K562 (cell line): ENCODE measurements at regions not wholly inside any gene's neighbourhood (a gene's known extent, or its start where the extent isn't known, plus 50 kb on each side); places are given as distances from the start of the nearest gene placed in this dataset.

ENCODE experiments used
- ARID1B ChIP-seq: fragments of 450-650 bp; IDR thresholded peaks from 2 replicates; pipeline ENCODE4 v1.6.1; 2016; ENCODE audit warnings: antibody characterized with exemption, mild to moderate bottlenecking, inconsistent platforms
- BCOR ChIP-seq: fragments of 450-650 bp; IDR thresholded peaks from 2 replicates; pipeline ENCODE4 v1.6.1; 2016
- CBFA2T2 ChIP-seq: fragments of 450-650 bp; conservative IDR thresholded peaks from 2 replicates; pipeline ENCODE4 v1.6.1; 2017; ENCODE audit warnings: mild to moderate bottlenecking
- EP300 ChIP-seq: IDR thresholded peaks from 2 replicates; pipeline ENCODE4 v1.6.1; 2012; ENCODE audit warnings: low read length, improper control_type of control experiment
- ERF ChIP-seq: fragments of 450-650 bp; formaldehyde crosslinking; IDR thresholded peaks from 2 replicates; pipeline ENCODE4 v1.4.0; 2020; ENCODE audit warnings: mild to moderate bottlenecking, mixed read lengths
- HDAC8 ChIP-seq: fragments of 450-650 bp; IDR thresholded peaks from 2 replicates; pipeline ENCODE4 v1.6.1; 2016; ENCODE audit warnings: mild to moderate bottlenecking, missing genetic modification characterization, moderate library complexity, missing compliant biosample characterization
- ILK ChIP-seq: fragments of 450-650 bp; IDR thresholded peaks from 2 replicates; pipeline ENCODE4 v1.6.1; 2016; ENCODE audit warnings: missing genetic modification characterization, low read depth, mild to moderate bottlenecking, missing compliant biosample characterization, moderate library complexity, borderline replicate concordance
- NBN ChIP-seq: fragments of 450-650 bp; IDR thresholded peaks from 2 replicates; pipeline ENCODE4 v1.6.1; 2016; ENCODE audit warnings: low read depth, mild to moderate bottlenecking
- NFIC ChIP-seq: fragments of 450-650 bp; IDR thresholded peaks from 2 replicates; pipeline ENCODE4 v1.6.1; 2017; ENCODE audit warnings: mild to moderate bottlenecking, inconsistent platforms
- PML ChIP-seq: IDR thresholded peaks from 2 replicates; pipeline ENCODE4 v1.6.1; 2012; ENCODE audit warnings: low read length, inconsistent platforms
- PTRF ChIP-seq: fragments of 450-650 bp; IDR thresholded peaks from 2 replicates; pipeline ENCODE4 v1.6.1; 2016; ENCODE audit warnings: mild to moderate bottlenecking, missing genetic modification characterization, missing compliant biosample characterization
- RBM25 ChIP-seq: fragments of 200-400 bp; formaldehyde crosslinking; IDR thresholded peaks from 2 replicates; pipeline ENCODE4 v1.6.1; 2018; ENCODE audit warnings: low read length, low read depth, moderate library complexity; ENCODE audit not compliant: severe bottlenecking
- RFX5 ChIP-seq: IDR thresholded peaks from 2 replicates; pipeline ENCODE4 v1.6.1; 2011; ENCODE audit warnings: low read depth, mild to moderate bottlenecking, improper control_type of control experiment, low read length
- SMAD2 ChIP-seq: fragments of 150-350 bp; IDR thresholded peaks from 2 replicates; pipeline ENCODE4 v1.6.1; 2014; ENCODE audit warnings: low read depth, mild to moderate bottlenecking, low read length
- SMARCA5 ChIP-seq: fragments of 450-650 bp; IDR thresholded peaks from 2 replicates; pipeline ENCODE4 v1.6.1; 2016
- SMARCE1 ChIP-seq: fragments of 450-650 bp; IDR thresholded peaks from 2 replicates; pipeline ENCODE4 v1.7.1; 2016; ENCODE audit warnings: mild to moderate bottlenecking
- SOX6 ChIP-seq: fragments of 450-650 bp; IDR thresholded peaks from 2 replicates; pipeline ENCODE4 v1.6.1; 2014; ENCODE audit warnings: mild to moderate bottlenecking
- TAL1 ChIP-seq: fragments of 450-650 bp; IDR thresholded peaks from 2 replicates; pipeline ENCODE4 v1.6.1; 2016; ENCODE audit warnings: mild to moderate bottlenecking
- TCF3 ChIP-seq: sonication (generic); formaldehyde crosslinking; IDR thresholded peaks from 2 replicates; pipeline ENCODE4 v1.4.0; 2020; ENCODE audit warnings: mild to moderate bottlenecking, missing genetic modification reagents
- TRIM24 ChIP-seq, 2 experiments: fragments of 450-650 bp; IDR thresholded peaks; 2 replicates each; pipeline ENCODE4 v1.6.1; 2016
- ZNF384 ChIP-seq: IDR thresholded peaks from 2 replicates; pipeline ENCODE4 v1.6.1; 2012; ENCODE audit warnings: low read depth, low read length, improper control_type of control experiment
- ZNF551 ChIP-seq: fragments of 250-450 bp; sonication (Bioruptor Pico); IDR thresholded peaks from 2 replicates; pipeline ENCODE4 v1.5.0; 2021; ENCODE audit warnings: mild to moderate bottlenecking, moderate library complexity
- TF ChIP-seq, protein P1 (sequence below): fragments of 250-450 bp; sonication (Bioruptor Pico); IDR thresholded peaks from 2 replicates; pipeline ENCODE4 v1.4.0; 2020; ENCODE audit warnings: mild to moderate bottlenecking, moderate library complexity, borderline replicate concordance
- TF ChIP-seq, protein P2 (sequence below), 2 experiments: IDR thresholded peaks in 1 of 2; conservative IDR thresholded peaks in 1 of 2; 2 replicates each; pipeline ENCODE4 v1.6.1; 2016; ENCODE audit warnings: low read depth in 2 of 2, mild to moderate bottlenecking in 1 of 2, missing compliant biosample characterization in 1 of 2, missing genetic modification characterization in 1 of 2, moderate library complexity in 1 of 2
- TF ChIP-seq, protein P3 (sequence below): fragments of 450-650 bp; formaldehyde crosslinking; conservative IDR thresholded peaks from 2 replicates; pipeline ENCODE4 v1.4.0; 2022; ENCODE audit warnings: mild to moderate bottlenecking, missing genetic modification characterization

DNA sequence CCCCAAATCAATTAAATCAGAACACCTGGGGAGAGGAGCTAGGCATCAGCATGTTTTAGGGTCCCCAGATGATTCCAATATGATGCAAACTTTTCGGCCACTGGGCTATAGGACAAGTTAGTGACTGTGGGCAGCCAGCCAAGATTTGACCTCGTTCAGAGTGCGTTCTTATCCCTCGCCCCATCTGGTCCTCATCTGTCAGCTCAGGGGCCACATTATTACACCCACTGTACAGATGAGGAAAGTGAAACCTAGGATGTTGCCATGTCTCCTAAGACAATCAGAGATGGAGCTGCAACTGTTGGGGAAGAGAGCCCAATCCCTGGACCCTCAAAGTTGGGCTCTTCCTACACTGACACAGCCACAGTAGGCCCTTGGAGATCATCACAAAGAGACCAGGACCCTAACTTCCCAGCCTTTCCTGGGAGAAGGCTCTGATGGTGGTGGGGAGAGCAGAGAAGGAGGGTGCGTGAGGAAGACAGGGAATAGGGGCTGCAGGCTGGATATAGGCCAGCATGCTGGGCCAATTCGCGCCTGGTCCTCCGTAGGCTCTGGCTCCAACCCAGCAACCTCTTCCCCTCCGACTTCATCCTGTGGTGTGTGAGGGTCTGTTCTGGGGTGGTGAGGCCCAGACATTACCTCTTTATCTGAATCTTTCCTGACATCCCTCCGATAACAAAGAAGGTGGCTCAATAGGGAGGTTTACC, 109.4 kb upstream of the ZMIZ1 start (continued):
- TF ChIP-seq SMAD2 = no peak
- TF ChIP-seq TCF3 (CRISPR knock-in tag) = peak; percentile 83
- TF ChIP-seq SMARCE1 = peak; percentile 43; the same call in 1 of the 2 replicates
- 0 out of 4 replicates have a peak, but pooled peaks of 1 of the 2 experiments have one; percentile 20 for TF ChIP-seq TRIM24 (IDR thresholded peaks at IDR 0.05)
- TF ChIP-seq HDAC8 (tag) = no peak
- peak; percentile 48; the same call in 1 of the 2 replicates for TF ChIP-seq BCOR
- 0 out of 2 replicates have a peak, but pooled peaks have one; percentile 52 for TF ChIP-seq SOX6
- TF ChIP-seq ERF (CRISPR knock-in tag) = no peak
- no peak for TF ChIP-seq ILK
- TF ChIP-seq NBN = peak; percentile 26; the same call in 1 of the 2 replicates
- TF ChIP-seq RBM25 = peak; percentile 61
- TF ChIP-seq, protein P1, sequence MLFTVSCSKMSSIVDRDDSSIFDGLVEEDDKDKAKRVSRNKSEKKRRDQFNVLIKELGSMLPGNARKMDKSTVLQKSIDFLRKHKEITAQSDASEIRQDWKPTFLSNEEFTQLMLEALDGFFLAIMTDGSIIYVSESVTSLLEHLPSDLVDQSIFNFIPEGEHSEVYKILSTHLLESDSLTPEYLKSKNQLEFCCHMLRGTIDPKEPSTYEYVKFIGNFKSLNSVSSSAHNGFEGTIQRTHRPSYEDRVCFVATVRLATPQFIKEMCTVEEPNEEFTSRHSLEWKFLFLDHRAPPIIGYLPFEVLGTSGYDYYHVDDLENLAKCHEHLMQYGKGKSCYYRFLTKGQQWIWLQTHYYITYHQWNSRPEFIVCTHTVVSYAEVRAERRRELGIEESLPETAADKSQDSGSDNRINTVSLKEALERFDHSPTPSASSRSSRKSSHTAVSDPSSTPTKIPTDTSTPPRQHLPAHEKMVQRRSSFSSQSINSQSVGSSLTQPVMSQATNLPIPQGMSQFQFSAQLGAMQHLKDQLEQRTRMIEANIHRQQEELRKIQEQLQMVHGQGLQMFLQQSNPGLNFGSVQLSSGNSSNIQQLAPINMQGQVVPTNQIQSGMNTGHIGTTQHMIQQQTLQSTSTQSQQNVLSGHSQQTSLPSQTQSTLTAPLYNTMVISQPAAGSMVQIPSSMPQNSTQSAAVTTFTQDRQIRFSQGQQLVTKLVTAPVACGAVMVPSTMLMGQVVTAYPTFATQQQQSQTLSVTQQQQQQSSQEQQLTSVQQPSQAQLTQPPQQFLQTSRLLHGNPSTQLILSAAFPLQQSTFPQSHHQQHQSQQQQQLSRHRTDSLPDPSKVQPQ = no peak
- TF ChIP-seq PML = no peak; the same call in 1 of the 2 replicates
- TF ChIP-seq SMARCA5 = peak; percentile 63; the same call in 1 of the 2 replicates
- peak; percentile 95 for TF ChIP-seq NFIC
- peak; percentile 88 for TF ChIP-seq ARID1B
- no peak for TF ChIP-seq RFX5
- peak; percentile 53 for TF ChIP-seq EP300
- no peak for TF ChIP-seq PTRF
- peak; percentile 76 for TF ChIP-seq TAL1
- peak; percentile 58 for TF ChIP-seq CBFA2T2
- TF ChIP-seq ZNF384 = no peak
- no peak for TF ChIP-seq ZNF551 (CRISPR knock-in tag)
- TF ChIP-seq, protein P2, sequence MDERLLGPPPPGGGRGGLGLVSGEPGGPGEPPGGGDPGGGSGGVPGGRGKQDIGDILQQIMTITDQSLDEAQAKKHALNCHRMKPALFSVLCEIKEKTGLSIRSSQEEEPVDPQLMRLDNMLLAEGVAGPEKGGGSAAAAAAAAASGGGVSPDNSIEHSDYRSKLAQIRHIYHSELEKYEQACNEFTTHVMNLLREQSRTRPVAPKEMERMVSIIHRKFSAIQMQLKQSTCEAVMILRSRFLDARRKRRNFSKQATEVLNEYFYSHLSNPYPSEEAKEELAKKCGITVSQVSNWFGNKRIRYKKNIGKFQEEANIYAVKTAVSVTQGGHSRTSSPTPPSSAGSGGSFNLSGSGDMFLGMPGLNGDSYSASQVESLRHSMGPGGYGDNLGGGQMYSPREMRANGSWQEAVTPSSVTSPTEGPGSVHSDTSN (CRISPR knock-in tag; IDR thresholded peaks at IDR 0.05; ENCODE audit: low read depth) = no peak
- TF ChIP-seq, protein P2 (tag; conservative IDR thresholded peaks at IDR 0.05; ENCODE audit: low read depth) = peak; percentile 81
- TF ChIP-seq, protein P3, sequence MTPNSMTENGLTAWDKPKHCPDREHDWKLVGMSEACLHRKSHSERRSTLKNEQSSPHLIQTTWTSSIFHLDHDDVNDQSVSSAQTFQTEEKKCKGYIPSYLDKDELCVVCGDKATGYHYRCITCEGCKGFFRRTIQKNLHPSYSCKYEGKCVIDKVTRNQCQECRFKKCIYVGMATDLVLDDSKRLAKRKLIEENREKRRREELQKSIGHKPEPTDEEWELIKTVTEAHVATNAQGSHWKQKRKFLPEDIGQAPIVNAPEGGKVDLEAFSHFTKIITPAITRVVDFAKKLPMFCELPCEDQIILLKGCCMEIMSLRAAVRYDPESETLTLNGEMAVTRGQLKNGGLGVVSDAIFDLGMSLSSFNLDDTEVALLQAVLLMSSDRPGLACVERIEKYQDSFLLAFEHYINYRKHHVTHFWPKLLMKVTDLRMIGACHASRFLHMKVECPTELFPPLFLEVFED (CRISPR knock-in tag) = no peak
